T-helper 2 cell (primary cell): ENCODE measurements at regions not wholly inside any gene's neighbourhood (a gene's known extent, or its start where the extent isn't known, plus 50 kb on each side); places are given as distances from the start of the nearest gene placed in this dataset.

Source experiments
- DNase-seq, 5 experiments: peaks; one replicate each; pipeline versions ENCODE4 v3.0.0 to v3.0.0-alpha.2; 2012 to 2022

DNA sequence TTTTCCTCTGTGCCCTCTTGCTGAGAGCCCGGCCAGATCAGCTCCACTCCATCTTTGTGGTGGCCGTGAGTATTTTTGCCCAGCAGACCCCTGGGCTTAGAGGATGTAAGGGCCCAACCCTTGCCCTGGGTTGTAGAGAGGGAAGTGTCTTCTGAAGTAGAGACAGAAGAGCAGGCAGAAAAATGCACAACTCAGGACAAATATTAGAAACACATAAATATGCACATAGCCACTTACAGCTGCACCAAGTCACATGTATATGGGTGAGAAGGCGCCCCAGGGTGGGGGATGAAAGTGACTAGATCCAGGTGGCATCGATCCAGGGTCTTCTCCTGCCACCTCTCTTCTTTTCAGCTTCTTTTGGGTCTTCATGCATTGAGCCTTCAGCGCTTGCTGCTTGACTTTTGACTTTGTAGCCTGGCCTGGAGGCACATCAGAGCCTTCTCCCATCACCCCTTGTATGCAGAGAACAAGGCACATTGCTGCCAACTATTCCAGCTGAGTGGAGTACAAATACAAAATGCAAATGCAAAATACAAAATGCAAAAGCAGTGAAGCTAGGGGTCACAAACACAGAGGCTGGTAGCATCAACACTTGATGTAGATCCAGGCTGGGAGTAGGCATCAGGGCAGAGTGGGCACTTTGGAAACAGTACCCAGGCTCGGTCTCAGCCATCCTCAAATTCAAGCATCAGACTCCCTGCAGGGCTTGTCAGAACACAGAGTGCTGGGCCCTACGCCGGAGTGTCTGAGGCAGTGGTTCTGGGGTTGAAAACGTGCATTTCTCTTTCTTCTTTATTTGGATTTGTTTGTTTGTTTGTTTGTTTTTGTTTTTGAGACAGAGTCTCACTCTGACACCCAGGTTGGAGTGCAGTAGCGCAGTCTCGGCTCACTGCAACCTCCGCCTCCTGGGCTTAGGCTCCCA, 133.0 kb downstream of the ASB7 start:
- DNase-seq, result no peak

DNA sequence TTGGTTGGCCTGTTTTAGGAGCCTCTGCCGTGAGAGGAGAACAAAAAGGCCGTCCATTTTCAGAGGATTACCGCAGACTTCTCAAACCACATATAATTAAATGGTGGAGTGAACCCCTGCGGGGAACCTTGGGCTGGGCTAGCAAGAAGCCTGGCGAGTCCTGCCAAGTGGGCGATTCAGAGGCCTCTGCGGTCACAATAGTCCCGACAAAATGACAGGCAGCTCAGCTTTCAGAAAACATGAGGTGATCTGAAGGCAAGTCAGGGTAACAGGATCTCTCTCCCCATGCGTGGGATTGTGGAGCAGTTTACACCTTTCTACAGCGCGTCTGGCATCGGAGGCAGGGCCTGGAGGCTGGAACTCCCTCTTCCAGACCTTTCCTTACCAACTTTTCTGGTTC, 134.8 kb downstream of the ASB7 start:
- no peak for DNase-seq

DNA sequence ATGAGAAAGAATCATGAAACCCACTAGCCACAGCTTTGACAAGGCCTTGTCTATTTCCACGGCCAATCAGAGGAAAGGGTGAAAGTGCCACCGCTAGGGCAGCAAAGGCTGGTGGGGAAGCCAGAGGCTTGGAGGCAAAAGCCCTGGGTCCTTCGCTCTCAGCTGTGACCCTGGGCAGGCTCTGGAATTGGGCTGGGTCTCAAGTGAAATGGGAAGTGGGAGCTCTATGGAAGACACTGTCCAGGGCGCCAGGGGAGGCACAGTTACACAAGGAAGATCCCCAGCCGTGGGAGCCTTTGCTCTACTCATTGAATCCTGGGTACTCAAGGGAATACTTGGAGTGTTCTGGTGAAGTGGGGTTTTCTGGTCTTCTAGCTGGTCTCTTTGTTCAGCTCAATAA, 136.2 kb downstream of the ASB7 start:
- DNase-seq, result no peak

DNA sequence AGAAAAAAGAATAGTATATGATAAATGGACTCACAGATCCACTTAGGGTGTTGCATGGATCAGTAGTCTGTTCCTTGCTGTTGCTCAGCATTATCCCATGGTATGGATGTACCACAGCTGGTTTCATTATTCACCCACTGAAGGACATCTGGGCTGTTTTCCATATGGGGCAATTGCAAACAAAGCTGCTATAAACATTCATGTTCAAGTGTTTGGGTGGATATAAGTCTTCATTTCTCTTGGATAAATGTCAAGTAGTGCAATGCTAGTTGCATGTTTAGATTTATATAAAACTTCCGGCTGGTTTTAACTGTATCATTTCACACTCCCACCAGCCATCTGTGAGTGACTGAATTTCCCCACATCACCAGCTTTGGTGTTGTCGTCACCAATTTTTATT, 137.7 kb downstream of the ASB7 start:
- no peak for DNase-seq

DNA sequence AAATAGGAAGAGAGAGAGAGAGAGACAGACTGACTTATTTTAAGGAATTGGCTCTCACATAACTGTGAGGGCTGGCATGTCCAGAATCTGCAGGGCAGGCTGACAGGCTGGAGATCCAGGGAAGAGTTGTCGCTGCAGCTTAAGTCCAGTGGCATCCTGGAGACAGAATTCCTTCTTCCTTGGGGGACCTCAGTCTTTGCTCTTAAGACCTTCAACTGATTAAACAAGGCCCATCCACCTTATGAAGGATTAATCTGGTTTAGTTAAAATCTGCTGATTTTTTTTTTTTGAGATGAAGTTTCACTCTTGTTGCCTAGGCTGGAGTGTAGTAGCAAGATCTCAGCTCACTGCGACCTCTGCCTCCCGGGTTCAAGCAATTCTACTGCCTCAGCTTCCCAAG, 128.0 kb upstream of the ALDH1A3 start:
- DNase-seq, result no peak

DNA sequence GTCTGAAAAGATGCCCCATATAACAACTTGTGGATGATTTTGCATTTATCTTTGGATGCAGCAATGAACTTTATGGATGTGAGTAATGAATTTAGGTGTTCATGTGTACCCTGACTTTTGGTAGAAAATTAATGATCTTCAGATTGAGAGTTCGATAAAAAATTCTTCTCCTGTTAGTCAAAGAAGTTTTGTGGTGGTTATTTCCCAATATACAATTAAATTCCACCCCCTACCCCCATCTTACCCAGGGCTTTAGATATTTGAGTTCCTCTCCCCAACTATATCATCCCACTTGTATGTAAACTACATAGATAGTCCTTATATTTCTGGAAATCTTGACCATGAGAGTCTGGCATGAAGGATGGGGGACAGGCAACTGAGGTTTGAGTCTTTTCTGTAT, 126.1 kb upstream of the ALDH1A3 start:
- DNase-seq, result no peak

DNA sequence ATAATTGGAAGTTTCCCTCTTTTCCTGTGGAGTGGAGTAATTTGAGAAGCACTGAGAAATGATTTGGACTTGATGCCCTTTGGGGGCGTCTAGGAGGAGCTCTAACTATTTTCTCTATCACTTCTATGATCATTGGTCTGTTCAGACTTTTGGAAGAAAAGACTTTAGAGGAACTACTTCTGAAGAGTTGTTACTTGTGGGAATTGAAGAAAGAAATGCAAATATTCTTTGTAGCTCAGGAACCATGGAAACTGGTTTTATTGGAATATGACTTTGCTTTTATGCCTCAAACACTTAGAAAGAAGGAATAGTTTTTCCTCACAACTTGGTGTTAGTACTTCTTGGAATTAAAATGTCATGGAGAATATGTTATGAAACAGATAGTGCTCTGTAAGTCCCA, 122.0 kb upstream of the ALDH1A3 start:
- no peak for DNase-seq

DNA sequence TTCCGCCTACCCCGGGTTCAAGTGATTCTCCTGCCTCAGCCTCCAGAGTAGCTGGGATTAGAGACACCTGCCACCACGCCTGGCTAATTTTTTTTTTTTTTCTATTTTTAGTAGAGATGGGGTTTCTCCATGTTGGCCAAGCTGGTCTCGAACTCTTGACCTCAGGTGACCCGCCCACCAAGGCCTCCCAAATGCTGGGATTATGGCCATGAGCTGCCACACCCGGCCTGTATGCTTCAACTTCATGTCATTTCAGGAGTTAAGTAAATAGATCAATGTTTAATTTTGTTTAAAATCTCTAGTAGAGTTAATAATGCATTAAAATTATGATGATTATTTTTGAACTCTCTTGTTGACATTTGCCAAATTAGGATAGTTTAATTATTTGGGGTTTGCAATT, 121.1 kb upstream of the ALDH1A3 start:
- DNase-seq, result no peak

DNA sequence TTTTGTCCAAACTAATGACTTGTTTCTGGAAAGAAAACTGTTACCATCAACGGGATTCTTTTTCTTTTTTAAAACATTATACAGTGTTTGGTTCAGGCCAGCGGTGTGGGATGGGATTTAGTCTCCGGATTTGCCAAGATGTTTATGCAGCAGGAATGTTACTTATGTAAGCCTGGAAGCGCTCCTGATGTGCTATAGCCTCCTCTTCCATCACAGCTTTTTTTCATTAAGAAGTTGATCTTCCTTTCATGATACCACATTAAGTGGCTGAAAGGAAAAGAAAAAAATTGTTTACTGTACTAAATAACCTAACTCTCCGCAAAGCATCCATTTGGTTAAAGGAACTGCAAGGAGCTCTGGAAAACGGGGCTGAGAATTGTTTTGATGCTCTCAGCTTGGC, 120.5 kb upstream of the ALDH1A3 start:
- DNase-seq, result no peak

DNA sequence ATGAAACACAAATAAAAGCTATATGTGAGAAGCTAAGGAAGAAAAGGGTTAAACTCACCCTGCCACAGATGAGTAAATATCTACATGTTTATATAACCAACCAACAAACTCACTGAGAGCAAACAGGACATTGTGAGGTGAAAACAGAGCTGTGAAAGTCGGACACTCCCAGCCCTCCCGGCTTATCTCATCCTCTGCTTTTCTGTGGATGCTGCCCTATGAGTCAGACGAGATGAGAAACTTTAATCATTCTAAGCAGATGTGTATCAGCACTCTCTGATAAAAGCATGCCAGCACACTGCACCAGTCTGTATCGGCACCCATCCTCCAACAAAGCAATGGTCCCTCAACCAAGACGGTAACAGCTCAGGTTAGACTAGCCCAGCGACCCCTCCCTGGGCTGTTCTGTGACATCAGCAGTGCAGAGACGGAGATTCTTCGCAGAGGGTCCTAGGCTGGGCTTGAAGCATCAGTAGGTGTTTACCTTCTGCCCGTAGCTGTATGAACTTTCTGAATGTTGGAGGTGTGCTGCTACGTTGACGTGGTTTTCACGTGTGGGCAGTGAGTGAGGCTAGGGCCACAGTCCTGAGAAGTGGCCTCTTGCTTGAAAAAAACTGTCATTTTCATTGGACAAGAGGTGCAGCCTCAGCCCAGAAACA, 119.8 kb upstream of the ALDH1A3 start:
- DNase-seq, result peak in 1 of 5 experiments; percentile 38

DNA sequence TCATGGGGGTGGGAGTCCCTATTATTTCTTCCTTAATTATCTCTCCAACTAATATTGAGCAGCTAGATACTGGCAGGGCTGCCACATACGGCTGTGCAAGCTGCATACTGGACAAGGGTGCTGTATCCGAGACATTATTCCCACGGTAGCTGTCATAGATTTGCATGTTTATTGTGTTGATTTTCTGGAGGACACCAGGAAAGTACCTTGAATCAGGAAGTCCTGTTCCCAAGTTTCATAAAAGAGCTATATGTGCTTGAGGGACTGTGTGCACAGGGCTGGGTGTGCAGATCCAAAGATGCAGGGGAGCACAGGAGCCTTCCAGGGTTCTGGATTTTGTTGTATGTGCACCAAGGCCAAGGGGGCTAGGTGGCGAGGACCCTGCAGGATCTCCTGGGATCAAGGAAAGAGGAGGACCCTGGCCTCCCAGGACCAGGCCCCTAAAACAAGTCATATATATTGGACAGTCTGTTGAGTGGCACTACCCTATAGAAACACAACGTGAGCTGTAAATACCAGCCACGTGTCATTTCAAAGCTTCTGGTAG, 119.2 kb upstream of the ALDH1A3 start:
- DNase-seq, result no peak

DNA sequence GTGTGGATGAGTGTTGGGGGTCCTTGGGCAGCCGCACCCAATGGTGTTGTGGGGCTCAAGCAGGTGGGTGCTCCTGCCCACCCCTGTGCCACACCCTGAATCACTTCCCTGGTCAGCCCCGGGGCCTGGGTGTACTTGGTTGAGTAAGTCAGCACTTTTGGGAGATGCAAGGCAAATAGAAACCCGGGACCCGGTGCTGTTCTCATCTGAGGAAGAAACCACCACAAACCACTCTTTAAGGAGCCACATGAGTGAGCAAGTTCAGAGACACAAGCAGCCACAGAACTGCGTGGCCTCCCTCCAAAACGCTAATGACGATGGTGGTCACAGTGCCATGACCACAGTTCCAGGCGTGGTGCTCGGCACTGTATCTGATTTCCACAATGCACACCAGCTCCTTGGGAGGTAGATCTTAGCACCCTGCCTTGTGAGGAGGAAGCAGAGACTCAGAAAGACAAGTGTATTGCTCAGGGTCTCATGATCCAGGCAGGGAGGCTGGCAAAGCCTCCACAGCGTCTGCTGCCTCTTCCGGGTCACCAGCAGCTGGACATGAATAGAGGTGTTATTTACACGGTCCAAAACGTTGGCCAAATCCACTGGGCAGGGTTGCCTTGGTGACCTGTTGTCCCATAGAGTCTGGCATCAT, 118.2 kb upstream of the ALDH1A3 start:
- peak in 1 of 5 experiments; percentile 19 for DNase-seq

DNA sequence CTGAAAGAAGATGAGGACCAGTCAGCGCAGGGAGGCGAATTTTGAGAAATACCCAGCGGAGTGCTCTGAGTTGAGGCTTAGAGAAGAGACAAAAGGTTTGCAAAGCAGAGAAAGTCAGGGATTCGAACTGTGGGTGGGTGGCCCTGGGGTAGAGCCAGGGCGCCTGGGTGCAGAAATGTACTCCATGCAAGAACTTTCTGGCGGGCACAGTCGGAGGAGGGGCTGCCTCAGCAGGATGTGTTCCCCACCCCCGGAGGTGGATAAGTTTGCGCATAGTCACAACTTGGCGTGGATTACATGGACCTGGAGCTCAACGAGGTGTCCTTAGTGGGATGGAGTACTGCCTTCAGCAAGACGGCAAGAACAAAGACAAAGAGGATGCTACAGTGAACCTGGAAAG, 117.3 kb upstream of the ALDH1A3 start:
- DNase-seq, result no peak

DNA sequence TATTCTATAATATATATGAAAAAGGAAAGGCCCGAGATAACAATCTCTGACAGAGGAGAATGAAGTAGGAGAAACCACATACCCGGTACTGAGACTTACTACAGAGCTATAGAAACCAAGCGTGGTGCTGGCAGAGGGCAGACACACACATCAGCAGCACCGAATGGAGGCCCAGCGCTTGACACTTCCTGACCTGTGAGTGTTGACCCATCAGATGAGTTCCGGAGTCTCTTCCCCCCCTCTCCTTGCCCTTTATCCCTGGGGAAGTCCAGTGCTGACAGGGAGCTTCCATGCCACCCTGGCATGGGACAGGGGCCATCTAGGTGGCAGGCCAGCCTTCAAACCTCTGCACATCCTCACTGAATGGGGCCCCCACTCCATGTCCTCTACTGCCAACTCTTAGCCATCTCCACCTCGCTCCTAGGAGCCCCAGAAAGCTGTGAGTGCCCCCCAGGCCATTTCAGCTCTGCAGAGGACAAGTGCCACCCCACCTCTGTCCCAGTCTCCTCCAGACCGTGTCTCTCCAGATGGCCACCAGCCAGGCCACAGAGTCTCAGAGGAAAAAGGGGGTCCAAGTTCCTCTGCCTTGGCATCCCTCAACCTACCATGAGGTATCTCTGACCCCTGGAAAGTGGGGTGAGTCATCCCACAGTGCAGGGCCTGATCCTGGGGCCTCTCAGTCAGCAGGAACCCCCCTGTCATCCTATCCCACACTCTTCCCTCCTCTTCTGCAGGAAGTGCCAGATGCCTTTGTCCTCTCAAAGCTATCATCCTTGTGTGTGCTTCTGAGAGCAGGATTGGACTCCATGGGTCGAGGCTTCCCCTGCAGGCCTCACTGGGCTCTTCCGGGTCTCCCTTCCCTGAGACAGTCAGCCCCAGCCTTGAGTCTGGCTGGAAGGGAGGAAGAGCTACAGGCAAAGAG, 116.5 kb upstream of the ALDH1A3 start:
- DNase-seq, result peak in 1 of 5 experiments; percentile 30

DNA sequence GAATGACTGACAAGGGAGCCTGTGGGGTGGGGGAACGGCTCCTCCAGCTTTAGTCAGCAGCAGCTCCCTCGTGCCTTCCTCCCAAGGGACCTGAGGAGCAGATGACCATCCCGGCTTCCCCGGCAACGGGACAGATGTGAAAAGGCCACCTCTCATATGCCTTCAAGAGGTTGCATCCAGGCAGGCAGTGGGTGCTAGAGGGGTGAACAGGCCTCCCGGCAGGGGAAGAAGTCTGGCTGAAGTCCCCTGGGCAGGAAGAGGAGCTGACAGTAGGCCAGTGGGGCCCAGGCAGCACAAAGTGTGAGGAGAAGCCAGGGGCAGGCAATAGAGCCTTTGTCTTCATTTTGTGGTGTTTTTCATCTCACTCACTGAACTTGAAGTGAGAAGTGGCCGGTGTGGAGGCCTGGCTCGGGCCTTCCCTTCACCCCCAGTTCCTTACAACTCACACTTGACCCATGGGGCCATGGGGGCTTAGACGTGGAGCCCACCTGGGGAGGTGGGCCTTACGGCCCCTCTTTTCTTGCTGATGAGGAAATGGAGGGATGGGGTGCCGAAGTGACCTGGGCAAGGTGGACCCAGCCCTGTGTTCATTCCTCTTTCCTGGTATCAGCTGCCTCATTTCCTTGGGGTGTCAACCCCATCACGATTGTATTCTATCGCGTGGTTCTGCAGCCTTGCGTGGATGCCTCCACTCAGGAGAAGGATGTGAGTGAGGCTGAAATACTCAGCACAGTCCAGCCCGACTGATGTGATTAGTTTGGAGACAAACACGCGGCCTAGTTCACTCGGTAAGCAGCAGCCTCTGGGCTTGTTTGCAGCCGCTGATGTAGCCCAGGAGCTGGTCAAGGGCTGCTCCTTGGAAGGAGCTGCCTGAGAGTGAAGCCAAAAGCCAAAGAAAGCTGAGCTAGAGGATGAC, 115.5 kb upstream of the ALDH1A3 start:
- no peak for DNase-seq

DNA sequence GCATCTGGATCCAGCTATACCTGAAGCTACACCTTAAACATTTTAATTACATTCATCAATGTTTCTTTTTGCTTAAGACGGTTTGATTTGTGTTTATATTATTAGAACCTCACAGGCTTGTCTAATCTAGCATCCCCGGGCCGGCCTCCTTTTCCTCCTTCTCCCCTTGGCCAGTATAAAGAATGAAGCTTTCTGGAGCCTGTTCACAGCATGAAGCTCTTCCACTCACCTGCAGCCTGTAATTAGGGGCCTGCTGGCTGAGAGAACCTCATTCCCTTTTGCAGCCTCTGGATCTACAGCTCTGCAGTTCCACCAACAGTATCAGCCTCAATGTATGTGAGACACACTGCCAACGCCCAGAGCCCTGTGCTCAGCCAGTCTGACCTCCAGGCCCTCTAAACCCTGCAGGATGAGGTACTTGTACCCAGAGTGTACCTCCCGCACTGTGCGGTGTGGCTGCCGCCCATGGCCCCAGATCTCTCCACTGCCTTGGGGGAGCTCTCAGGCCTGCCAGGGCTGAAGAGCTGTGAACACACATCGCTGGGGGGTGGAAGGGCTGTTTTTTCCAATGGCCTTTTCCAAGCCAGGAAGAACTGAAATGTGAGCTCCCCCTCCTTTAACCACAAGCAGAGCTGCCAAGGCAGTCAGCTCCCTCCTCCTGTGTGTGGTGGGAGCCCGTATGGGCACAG, 114.7 kb upstream of the ALDH1A3 start:
- DNase-seq, result no peak

DNA sequence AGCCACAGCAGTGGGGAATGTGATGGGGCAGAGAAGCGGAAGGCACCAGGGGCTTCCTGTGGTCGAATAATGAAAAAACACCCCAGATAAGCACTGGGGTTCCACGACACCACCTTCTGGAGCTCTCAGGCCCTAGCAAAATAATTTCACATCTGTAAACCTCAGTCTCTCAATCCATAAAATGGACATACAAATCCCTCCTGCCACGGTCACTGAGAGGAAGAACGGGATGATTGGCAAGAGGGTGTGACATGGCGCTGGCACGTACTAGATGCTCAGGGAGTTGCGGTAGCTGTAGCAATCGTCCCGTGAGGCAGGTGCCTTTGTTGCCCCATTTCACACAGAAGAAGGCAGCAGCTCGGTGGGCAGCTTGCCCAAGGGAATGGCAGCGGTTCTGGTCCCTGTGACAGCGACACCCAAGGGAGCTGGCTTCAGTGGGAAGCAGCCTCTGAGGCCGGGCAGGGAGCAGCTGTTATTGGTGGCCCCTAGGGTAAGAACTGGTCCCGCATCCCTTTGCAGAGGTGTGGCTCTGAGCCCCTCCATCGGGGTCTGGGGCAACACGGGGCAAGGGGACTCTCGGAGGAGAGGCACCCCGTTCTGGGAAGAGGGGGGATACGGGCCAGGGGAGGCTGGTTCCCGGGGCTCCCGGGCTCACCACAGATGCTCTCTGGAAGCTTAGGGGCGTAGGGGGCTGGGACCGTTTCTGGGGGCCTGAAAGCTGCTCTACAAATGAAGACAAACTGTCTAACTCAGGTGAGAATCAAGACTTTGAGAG, 114.0 kb upstream of the ALDH1A3 start:
- no peak for DNase-seq

DNA sequence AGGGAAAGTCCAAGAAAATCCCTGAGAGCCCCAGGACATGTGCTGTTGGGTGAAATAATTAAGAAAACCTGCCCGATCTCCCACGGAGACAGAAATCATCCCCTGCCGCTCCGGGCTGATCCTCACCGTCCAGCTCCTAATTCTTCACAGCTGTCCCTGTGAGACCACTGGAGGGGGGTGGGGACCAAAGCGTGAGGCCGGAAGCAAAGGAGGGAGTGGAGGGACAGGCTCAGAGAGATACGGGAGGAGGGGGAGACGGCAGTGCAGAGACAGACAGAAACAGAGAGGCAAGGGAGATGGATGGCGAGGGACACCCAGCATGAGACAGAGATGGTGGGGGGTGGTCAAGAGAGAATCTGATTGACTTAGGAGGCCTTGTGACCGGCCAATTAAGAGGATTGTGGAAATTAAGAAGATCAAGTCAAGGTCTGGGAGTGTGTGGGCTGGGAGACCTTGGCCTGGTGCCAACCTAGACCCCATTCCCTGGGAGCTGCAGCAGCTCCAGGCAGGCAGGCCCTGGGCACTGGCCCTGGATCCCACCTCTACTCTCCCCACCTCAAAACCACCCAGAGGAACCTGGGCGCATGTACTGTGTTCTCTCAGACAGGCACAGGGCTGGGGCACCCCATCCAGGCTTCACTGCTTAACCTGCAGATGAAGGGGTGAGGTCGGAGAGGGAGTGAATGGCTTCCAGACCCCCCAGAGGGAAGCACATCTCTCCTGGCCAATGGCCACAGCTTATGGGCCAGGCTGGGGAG, 113.2 kb upstream of the ALDH1A3 start:
- DNase-seq, result no peak
